OCI-LY3 (cell line): ENCODE measurements at regions not wholly inside any gene's neighbourhood (a gene's known extent, or its start where the extent isn't known, plus 50 kb on each side); places are given as distances from the start of the nearest gene placed in this dataset.

Experiments
- EZH2phosphoT487 ChIP-seq: fragments of 200-600 bp; shearing (Covaris generic); IDR thresholded peaks from 2 replicates; pipeline ENCODE4 v1.6.1; 2018; ENCODE audit warnings: antibody characterized with exemption, mixed run types, low read depth
- TF ChIP-seq, protein P1 (sequence below): fragments of 200-600, 300-600 bp; sonication (generic); IDR thresholded peaks from 2 replicates; pipeline ENCODE4 v1.5.1; 2014; ENCODE audit warnings: antibody characterized with exemption, low read length, low read depth

- TF ChIP-seq, protein P1, sequence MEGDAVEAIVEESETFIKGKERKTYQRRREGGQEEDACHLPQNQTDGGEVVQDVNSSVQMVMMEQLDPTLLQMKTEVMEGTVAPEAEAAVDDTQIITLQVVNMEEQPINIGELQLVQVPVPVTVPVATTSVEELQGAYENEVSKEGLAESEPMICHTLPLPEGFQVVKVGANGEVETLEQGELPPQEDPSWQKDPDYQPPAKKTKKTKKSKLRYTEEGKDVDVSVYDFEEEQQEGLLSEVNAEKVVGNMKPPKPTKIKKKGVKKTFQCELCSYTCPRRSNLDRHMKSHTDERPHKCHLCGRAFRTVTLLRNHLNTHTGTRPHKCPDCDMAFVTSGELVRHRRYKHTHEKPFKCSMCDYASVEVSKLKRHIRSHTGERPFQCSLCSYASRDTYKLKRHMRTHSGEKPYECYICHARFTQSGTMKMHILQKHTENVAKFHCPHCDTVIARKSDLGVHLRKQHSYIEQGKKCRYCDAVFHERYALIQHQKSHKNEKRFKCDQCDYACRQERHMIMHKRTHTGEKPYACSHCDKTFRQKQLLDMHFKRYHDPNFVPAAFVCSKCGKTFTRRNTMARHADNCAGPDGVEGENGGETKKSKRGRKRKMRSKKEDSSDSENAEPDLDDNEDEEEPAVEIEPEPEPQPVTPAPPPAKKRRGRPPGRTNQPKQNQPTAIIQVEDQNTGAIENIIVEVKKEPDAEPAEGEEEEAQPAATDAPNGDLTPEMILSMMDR: no peak
- no peak for TF ChIP-seq EZH2phosphoT487
Measured at GRCh38 chr7:112970771-112971170, 115.9 kb downstream of the GPR85 start.
